ENCODE measurements at regions not wholly inside any gene's neighbourhood (a gene's known extent, or its start where the extent isn't known, plus 50 kb on each side); places are given as distances from the start of the nearest gene placed in this dataset.
A peak's percentile ranks its signal among the peaks of the same experiment; 100 is the strongest.
"Not testable (repeated sequence)": the region's sequence is repeated elsewhere in the genome, so short reads cannot be mapped to it uniquely, and the experiment has no call there.

DNA sequence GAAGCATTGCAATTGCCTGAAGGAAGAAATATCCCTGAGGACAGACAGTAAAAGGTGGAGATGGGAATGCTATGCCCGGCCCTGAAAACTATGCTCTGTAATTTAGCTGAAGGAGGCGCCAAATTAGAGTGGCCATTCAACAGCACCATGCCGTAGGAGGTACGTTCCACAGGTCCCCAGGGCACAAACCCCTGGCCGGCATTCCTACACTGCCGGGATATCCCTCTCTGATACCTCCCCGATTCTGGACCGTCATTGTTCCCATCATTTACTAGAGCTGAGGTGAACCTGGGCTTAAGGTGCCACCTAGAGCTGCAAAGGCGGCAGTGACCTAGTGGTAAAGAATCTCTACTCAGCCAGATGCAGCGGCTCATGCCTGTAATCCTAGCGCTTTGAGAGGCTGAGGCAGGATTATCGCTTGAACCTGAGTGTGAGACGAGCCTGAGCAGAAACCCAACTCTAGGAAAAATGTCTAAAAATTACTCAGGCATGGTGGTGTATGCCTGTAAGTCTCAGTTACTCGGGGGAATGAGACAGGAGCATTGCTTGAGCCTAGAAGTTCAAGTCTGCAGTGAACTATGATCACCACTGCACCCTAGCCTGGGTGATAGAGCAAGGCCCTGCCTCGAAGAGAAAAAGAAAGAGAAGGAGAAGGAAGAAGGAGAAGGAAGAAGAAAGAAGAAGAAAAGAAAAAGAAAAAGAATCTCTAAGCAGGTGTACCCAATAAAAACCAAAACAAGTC is 53.0 kb upstream of the TNKS2 start:
- peak in 1 of 51 donors; percentile 1 for DNase-seq

DNA sequence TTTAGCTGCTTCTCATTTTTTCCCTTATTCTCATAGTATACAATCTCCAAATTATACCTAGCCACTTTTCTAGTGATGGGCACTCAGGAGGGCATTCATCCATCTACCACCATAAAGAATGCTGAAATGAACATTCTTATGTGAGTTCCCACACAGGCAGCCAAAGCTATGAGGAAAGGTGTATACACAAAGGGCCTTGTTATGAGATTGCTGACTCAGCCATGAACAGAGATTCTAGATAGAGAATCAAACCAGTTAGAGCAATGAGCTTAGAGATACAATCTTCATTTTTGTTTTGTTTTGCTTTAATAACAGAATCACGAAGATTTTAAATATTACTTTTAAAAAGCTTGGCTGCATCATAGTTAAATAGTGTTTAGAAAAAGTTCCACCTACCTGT is 54.8 kb upstream of the TNKS2 start:
- DNase-seq = no peak

DNA sequence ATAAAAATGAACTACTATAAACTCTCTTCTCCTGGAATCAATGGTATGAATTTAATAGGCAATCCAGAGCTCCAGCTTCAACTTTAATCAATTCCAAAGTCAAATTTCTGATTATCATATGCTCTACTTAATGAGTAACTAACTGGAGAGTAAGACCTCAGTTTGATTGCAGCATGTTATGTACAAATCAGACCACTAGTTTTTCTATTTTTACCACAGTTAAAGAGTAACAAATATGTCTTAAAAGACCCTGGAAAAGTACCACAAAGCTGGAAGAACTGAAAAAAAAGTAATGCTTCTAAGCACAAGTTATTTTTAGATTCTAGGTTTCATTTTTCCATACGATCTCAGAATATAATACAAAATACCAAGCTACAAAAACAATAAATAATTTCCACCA is 56.0 kb upstream of the TNKS2 start:
- no peak for DNase-seq

DNA sequence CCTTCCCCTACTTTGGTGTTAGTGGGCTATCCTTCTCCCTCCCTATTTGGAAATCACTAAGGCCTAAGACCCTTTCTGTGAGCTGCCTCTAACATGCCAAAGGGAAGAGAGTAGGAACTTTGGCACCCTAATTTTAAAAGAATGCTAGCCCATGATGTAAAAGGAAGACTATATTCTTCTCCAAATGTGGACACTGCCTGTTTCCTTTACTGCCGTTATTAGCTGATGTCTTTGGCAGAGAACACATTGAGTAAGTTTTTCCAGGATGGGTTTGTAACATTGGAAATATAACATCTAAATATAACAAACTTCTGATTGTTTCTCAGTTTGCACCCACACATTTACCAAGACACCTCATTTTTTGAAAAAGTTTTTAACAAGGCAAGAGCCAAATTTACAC is 56.9 kb upstream of the TNKS2 start:
- DNase-seq = no peak

DNA sequence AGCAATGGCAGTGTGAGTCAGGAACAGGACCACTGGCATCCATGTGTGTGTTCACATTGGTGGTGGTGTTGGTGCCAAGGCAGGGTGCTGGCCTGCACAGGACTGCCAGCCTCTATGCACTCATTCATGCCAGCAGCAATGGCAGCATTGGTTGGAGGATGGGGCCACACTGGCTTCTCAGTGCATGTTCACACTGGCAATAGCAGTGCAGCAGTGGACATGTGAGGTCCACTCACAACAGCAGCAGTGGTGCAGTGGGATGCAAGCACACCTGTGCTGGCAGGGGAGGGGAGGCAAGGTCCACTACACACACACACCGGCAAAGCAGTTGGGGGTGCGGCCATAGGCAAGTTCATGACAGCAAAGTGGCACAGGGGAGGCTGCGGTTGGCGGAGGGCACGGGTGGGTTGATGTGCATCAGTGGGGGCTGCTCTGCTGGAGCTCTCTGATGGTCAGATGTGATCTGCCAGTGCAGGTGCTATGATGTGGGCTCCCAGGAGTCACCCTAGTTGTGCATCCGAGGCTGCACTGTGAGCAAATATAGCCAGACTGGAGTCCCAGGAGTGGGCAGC is 57.8 kb upstream of the TNKS2 start:
- no peak for DNase-seq

DNA sequence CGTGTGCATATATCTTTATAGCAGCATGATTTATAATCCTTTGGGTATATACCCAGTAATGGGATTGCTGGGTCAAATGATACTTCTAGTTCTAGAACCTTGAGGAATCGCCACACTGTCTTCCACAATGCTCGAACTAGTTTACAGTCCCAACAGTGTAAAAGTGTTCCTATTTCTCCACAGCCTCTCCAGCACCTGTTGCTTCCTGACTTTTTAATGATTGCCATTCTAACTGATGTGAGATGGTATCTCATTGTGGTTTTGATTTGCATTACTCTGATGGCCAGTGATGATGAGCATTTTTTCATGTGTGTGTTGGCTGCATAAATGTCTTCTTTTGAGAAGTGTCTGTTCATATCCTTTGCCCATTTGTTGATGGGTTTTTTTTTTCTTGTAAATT is 66.0 kb upstream of the TNKS2 start:
- DNase-seq = not testable (repeated sequence)

DNA sequence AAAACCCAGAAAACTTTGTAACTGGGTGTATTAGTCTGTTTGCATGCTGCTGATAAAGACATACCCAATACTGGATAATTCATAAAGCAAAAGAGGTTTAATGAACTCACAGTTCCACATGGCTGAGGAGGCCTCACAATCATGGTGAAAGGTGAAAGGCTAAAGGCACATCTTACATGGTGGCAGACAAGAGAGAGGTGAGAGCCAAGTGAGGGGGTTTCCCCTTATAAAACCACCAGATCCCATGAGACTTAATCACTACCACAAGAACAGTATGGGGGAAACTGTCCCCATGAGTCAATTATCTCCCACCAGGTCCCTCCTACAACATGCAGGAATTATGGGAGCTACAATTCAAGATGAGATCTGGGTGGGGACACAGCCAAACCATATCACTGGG is 68.9 kb upstream of the TNKS2 start:
- DNase-seq = not testable (repeated sequence)

DNA sequence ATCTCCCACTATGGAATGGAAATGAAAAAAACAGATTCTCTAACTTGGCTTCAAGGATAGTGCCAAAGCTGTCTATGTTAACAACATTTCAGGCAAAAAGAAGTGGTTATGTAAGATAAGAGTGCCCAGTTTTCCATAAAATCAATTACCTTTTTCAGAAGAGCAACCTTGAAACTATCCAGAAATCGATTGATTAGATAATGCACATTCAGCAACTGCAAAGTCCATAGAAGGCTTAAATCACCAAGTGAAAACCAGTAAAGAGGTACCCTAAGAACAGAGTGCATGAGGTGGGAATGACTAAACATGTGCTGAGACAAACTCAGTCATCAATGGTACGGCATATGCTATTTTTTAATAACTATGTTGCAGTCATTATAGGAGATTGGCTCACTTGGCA is 71.9 kb upstream of the TNKS2 start:
- DNase-seq = no peak

DNA sequence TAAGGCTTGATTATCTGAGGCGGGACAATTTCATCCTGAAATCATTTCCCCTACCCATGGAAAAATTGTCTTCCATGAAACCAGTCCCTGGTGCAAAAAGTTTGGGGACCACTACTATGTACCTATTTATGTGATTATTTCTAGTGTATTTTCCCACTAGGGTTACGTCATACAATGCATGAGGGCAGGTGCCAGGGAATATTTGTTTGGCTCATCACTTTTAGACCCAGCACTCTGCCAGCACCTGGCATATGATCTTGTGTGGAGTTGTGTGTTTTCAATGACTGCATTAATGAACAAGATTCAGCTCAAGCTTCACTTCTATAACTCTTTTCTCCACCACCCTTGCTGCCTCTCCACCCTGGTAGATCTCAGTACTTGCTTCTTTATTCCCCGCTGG is 73.3 kb upstream of the TNKS2 start:
- no peak for DNase-seq

DNA sequence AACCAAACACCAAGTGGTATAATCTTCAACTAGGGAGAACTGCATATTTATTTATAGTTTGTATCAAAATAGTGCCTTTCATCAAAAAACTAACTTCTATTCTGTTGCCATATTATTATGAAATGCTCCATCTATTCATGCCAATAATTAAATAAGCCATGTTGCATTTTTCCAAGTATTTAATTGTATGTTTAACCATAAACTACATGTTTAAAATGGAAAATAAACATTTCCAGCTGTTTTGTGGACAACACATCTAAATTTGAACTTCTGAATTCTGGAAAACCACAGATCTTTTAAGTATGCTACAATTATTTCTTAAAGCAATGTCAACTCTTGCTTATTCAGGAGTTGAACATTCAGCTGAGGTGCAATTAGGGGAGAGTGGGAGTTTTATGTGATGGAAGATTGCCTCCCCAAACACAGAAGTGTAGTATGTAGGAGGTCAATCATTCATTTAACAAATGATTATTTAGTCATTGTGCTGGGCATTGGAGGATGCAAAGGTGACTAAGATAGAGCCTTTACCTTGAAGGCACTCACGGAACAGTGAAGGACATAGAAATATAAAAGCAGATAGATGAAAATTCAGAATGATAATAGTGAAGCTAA is 80.7 kb upstream of the PPP1R3C start:
- DNase-seq = no peak

DNA sequence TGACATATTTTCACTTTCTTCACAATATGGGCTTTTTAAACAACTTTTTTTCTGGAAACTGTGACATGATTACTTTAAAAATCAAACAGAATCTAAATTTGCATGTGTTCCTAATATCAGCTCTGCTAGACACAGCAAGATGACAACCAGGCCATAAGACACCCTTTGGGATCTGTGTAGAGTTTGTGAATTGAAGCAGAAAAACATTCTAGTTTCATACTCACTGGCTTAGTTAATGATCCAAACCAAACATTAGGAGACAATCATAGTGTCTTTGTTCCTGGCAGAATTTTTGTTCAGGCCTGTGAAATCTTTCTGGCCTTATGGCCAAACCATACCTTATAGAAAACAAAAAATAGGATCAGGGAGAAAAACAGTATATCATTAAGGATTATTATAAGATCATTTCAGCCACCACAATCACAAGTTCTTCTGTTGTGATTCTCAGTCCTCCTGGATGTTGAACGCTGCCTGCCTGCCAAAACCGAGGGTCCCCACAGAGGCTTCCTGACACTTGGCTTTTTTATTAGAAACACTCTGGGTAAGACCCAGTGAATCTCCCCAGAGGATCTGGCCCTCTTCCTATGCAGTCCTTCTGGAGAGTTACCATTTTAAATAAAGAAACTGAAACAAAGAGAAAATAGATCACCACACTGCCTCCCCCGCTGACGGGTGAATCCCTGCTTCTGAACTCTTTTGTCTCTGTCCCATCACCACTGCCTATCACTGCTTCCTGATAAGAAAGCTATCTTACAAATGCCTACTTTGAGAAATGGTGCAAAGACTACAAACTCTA is 79.2 kb upstream of the PPP1R3C start:
- no peak for DNase-seq

DNA sequence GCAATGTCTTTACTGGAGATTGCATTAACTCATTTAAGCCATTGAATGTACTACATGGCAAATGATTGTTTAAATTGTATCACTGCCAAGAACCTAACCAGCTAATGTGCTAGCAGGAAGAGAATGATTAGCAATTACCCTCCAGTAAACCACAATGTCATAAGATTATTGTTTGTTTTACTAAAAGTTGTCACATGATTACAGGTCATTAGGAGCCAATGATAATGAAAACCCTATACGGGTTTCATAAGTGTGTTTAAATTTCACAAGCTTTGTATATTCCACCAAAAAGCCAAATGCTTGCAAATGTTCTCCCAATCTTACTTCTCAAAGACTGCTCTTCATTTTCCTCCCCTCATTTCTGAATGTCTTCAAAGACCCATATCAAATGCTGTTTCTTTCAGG is 76.5 kb upstream of the PPP1R3C start:
- no peak for DNase-seq

DNA sequence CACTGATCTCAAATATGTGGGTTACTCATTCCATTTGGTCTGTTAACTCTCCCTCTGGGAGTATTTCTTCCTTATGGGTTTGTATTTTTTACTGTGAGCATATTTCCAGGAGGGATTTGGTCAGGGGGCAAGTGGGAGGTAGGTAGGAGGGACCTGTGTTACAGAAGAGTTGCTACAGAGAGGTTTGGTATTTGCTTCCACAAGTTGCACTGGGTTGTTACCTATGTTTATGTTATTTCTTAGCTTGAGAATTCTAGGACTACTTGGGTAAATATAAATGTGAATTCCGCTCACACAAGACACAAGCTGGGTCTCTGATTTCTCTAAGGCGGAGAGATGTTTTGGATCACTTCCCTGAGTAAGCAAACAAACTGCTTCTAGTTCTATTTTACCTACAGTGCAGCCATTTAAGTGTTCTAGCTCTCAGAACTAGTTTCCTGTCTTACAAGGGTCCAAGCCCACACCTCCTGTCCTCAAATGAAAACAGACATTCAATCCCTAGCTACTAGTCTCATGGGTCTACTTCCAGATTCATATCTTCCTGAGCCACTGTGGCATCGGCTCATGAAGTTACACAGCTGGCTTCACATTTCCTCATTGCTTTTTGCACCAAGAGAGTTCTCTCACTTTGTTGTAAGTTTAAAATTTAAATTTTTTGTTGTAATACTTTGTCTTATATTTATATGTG is 75.4 kb upstream of the PPP1R3C start:
- no peak for DNase-seq

DNA sequence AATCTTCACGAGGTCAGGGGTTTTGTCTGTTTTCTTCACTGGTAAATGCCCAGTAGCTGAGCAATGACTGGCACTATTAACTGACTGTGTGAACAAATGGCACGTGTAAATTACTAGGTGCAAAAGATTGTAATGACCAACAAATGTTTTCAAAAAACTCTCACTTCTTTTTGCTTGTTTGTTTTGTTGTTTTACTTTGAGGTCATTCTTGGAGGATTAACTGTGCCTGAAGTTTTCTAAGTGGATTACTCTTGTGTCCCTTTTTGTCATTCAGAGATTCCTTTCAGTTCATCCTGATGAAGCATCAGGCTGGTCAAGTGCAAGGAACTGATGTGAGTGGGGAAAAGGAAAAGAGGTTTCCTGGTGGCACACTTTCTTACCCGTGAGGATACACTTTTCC is 74.4 kb upstream of the PPP1R3C start:
- DNase-seq = no peak

DNA sequence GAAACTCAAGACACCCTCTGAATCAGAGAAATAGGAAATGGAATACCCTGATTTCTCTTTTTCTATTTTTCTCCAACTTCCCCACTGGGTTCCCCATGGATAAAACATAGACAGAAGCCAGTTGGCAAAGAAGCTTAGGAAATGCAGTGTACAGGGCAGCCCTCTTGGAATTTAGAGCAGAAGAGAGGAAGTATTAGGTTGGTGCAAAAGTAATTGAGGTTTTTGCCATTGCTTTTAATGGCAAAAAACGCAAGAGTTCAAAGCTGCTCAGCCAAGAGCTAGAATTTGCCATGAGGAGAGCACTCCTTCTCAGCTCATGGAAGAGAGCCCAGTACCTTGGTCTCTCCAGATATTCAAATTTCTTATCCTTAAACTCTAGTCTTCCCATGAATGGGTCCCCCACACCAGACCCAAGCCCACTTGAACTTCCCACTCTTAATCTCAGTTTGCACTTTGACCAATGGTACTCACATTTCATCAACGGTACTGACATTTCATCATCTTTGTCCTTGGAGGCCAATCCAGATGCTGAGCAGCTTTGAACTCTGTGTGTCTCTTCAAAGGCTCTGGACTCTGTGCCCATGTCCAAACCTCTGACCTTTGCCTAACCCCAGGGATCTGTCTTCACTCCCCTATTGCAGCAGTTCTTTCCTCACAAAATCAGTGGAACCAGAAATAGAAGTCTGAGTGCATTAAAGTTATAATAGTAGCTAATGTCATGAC is 73.2 kb upstream of the PPP1R3C start:
- DNase-seq = no peak

DNA sequence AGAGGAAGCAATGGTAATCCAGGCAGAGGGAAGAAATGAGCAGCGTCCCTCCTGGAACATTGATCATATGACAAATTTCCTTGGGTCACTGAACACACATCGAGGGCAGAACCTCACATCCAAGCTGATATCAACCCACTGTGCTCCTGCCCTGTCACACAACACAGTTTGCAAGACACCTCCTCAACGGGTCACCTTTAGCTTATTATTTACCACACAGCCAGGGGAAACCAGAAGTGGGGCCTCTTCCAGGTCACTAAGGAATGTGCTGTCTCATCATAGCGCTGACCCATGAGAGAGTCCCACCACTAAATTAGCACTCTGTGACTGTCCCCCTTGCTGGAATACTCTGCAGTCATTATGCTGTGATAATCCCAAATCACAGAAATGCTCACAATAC is 69.7 kb upstream of the PPP1R3C start:
- DNase-seq = no peak

DNA sequence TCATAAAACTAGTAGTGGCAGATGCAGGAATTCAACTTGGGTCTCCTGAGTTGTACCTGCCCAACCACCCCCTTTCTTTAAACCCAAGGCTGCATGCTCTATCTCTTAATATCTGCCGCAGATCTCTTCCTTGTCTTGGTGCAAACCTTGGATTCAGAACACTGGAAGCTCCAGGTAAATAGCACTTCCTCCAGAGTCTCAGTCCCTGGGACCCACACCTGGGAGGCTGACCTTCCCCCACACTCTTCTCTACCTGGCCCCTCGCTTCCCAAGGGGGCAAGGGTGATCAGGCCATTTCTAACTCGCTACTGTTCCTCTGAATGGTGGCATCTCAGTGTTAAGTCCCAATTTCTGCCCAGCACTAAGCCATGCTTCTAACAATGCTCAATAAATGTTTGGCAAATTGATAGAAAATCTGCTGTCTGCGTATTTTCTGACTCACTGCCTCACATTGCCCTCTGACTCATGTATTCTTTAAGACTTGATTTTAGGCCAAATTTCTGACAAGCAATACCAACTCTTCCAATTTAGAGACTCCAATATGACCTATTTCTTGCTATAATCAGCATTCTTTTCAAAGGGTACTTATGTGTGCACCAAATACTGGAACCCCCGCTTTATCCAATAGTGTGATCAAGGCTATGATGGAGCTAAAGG is 68.0 kb upstream of the PPP1R3C start:
- DNase-seq = no peak

DNA sequence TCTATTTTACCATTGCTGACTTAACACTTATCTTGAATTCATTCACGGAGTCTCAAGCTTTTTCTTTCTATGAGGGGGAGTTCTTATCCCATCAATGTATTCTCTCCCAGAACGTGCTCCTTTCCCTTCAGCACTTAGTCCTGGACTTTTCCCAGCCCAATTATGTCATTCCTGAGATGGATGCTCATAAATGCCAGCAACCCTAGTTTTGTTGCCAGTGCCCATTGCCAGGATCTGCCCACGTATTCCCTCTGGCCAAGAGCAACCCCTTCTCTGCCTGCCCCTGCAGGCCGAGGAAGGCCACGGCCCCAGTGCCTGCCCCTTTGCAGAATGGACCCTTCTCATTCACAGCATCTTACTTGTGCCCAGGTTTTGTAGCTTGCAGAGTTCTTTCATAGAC is 67.4 kb upstream of the PPP1R3C start:
- DNase-seq = no peak

DNA sequence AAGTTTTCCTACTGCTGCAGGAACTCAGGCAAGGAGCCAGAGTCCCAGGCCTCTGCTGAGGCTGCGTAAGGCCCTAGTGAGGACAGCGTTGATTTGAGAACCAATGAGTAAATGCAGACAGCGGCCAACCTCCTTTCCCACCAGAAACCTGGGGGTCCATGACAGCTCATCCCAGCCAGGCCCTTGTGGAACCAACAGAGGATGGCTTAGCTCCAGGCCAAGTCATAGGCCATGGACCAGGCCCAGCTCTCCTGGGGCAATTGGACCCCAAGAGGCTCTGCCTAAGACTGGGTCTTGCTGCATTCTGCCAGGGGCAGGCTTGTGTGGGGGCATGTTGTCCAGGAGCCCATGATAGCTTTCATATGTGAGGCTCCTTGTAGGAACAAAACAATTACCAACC is 65.4 kb upstream of the PPP1R3C start:
- no peak for DNase-seq

DNA sequence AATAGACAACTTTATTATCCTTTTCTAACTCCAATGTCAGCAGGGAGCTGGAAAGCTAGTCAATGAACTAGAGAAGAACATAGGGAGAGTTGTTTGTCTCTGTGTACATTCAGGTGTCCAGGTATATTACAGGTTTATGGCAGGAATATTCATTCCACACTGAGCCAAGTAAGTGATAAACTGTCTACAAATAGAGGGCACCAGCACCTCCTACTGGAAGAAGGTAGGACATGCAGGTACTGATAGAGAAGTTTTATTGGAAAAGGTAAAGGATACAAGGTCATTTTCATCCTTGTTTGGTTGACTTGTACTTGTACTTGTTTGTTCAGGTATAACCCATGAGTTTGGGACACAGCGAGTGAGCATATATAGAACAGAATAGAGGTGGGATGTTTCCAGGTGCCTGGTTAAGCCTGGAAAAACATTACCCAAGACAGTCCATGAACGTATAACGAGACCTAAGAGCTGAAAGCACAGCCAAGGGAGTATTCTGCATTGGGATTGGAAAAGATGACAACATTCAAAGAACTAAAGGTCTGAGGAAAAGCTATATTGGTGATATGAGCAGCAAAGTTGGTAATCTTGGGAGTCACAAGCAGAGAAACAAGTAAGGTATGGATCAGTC is 61.4 kb upstream of the PPP1R3C start:
- DNase-seq = no peak

All from hypothalamus (tissue), 51 donors.